Stimulated activated CD8-positive, alpha-beta memory T cell treated with anti-CD3 and anti-CD28 coated beads, Interleukin-7, amount 100 ng/mL, for 48 hours (primary cell): ENCODE measurements at regions not wholly inside any gene's neighbourhood (a gene's known extent, or its start where the extent isn't known, plus 50 kb on each side); places are given as distances from the start of the nearest gene placed in this dataset.
"Not testable (repeated sequence)": the region's sequence is repeated elsewhere in the genome, so short reads cannot be mapped to it uniquely, and the experiment has no call there.

Experiments used
- DNase-seq, 2 donors: peaks; one replicate each; pipeline ENCODE4 v3.0.0-alpha.2; 2020; ENCODE audit warnings: low read depth in 1 of 2; ENCODE audit errors: extremely low read depth in 1 of 2

GRCh38 chr6:92008757-92009502, 1410.4 kb downstream of the EPHA7 start:
- DNase-seq: no peak

DNA sequence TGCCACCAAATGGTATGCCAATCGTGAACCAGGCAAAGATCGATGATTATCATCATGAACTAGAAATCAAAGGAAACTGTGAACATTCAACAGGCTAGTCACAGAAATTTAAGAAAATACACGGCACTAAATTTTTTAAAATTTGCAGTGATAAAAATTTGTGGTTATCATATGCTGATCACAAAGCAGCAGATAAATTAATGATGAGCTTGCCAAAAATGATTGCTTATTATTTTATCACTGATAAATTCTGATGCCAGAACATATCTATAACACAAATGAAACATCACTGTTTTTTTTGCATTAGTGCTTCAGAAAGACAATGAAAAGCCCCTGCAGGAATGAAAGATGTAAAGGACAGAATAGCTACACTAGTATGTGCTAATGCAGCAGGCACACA, 1413.2 kb upstream of the MAP3K7 start:
- DNase-seq: no peak

DNA sequence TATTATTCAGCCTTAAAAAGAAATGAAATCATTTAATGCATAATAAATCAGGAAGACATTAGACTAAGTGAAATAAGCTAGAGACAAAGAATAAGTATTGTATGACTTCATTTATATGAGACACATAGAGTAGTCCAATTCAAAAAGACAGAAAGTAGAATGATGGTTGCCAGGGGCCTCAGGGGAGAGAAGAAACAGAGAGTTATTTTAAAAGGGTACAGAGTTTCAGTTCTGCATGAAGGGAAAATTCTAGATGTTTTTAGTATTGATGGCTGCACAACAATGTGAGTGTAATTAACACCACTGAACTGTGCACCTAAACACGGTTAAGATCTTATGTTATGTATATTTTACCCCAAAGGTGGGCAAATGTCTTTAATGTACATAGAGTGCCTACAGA, 1407.9 kb upstream of the MAP3K7 start:
- DNase-seq: no peak

DNA sequence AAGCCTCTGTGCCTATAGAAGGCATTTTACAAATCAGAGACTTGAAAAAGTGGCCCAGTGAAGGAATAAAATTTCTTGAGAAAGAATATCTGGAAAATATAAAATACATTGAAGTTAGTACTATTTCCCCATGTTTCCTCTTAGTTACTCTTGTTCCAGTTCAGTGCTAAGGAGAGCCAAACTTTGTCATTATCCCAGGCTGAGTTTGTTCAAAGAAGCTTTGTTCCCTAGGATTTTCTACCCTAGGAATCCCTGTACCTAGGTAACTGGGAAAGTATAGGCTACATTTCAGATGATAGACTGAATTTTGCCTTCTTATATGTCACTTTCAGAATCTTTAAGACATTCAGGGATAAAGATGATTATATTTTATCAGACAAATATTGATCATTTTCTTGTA, 1395.7 kb upstream of the MAP3K7 start:
- DNase-seq: no peak

DNA sequence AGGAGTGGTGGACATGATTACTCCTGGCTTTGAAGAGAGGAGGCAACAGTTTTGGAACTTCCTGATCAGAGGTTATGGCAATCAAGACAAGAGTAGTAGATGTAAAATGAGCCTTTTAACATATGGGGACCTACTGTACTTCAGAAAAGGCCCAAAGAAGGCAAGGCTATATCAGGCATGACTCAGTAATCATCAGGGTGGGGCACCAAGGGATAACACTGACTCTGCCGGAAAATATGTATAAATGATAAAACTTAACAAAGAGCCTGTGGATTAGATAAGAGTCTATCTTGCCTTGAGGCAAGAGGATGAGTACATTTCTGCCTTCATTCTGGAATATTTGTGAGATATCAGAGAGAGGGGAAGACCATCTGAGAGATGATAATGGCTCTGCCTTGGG, 1389.9 kb upstream of the MAP3K7 start:
- DNase-seq: no peak

- no peak for DNase-seq
Measured at GRCh38 chr6:91970700-91971099, 1383.8 kb upstream of the MAP3K7 start.

- no peak for DNase-seq
Measured at GRCh38 chr6:91965872-91966271, 1379.0 kb upstream of the MAP3K7 start.

- no peak for DNase-seq
Measured at GRCh38 chr6:91961671-91962070, 1374.8 kb upstream of the MAP3K7 start.

DNA sequence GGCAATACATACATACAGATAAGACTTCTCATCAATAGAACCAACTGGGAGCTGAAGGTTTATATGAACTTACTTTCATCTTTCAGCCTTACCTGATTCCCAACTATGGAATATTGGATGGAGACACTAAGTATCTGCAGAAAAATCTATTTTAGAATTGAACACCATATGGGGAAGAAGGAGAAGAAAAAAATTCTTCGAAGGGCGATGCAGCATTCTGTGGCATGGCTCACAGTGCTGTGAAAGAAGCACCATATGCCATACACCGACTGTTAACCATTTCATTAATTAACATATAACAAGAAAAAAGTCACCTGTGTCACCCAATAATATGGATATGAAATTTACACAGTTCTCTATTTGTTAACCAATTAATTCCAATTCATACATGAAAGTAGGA, 1374.4 kb upstream of the MAP3K7 start:
- no peak for DNase-seq

- no peak for DNase-seq
Measured at GRCh38 chr6:91941838-91942237, 1355.0 kb upstream of the MAP3K7 start.

- DNase-seq: no peak
Measured at GRCh38 chr6:91940801-91941200, 1353.9 kb upstream of the MAP3K7 start.

- DNase-seq: no peak
Measured at GRCh38 chr6:91926827-91927226, 1340.0 kb upstream of the MAP3K7 start.

DNA sequence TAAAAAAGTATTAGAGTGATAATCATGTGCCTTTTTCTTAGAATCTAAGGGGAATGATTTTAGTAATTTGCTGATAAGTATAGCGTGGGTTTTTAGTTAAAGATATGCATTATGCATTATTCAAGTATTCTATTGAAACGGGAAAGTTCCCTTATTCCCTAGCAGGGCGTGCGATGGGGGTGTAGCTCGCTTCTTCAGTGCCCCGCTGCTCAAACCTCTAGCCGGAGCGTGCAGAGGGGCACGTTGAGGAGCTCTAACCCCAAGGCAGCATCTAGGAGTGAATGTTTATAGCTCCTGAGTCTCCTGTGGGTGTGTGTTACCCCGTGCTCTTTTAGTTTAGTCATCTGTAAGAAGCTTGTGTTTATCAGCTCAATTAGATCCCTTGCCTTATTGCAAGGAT, 1339.5 kb upstream of the MAP3K7 start:
- DNase-seq: no peak

- no peak for DNase-seq
Measured at GRCh38 chr6:91911945-91912344, 1325.1 kb upstream of the MAP3K7 start.

GRCh38 chr6:91904586-91905164, 1317.8 kb upstream of the MAP3K7 start:
- no peak for DNase-seq

- DNase-seq: no peak
Measured at GRCh38 chr6:91895599-91896285, 1308.9 kb upstream of the MAP3K7 start.

- DNase-seq: no peak
Measured at GRCh38 chr6:91886183-91886795, 1299.4 kb upstream of the MAP3K7 start.

- DNase-seq: not testable (repeated sequence)
Measured at GRCh38 chr6:91881791-91882190, 1294.9 kb upstream of the MAP3K7 start.

DNA sequence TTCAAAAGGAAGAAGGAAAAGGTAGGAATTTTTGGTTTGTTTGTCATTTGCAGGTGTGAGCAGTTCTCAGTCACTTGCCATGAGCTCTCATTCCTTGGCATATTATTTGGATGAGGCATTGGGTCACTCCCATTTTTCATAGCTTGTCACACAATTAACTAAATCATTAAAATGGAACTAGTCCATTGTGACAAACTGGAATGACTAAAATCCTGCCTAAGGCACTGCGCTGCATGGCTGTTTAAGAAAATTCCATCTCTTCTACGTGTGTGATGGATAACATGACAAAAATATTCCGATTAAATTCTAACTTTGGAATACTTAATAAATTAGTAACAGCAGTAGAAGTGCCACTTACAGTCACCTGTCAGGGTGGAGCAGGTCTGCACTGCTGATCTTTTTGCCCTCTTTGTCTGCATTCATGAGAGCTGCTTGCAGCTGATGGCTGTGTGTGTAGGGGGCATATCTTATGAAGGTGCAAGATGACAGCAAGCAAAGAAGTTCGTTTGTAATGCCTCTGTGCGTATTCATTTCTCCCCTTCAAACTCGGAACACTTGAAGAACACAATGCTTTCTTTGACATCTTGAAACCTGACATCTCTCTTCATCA, 1292.6 kb upstream of the MAP3K7 start:
- DNase-seq: no peak

DNA sequence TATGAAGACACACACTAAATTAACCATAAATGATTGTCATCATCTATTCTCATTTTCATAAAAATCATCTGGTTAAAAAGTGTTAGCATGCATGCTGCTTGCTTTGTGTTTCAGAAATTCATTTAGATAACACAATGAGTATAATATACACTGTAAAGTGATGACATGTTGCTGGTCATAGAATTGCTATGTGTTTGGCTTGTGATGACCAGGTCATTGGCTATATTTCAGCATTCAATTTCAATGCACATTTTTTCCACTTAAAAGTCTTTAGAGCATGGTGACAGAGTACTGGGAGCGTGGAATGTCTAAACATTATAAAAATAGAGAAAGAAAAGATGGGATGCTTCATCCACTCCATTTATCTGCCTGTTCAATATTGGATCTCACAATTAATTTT, 1291.1 kb upstream of the MAP3K7 start:
- no peak for DNase-seq

DNA sequence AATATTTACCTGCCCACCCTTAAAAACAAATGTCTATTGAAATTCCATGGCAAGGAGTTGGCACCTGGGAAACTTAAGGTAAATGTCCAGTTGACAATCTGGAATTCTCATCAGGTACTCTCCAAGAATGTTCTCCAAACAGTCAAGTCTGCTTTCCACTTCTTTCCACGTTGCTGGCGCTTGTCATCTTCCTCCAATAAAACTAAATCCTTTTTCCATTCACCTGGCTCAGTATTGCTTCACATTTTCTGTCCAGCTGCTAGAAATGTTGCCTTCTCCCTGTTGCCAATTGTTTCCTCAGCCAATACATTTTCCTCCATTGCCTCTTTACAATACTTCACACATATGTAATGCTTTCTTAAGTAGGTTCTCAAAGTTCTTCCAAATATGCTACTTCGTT, 1288.1 kb upstream of the MAP3K7 start:
- no peak for DNase-seq
